HepG2 (cell line): ENCODE measurements at regions not wholly inside any gene's neighbourhood (a gene's known extent, or its start where the extent isn't known, plus 50 kb on each side); places are given as distances from the start of the nearest gene placed in this dataset.

Experiments used
- ATAC-seq: fragments of 200-7000 bp; cut with Tn5 transposase; 3 replicates; pipeline ENCODE4 v1.9.1; 2020; ENCODE audit warnings: mild to moderate bottlenecking, moderate library complexity
- BruUV-seq: library from RNA; stranded (reverse); fragments of 400-500 nt; replicated peaks from 2 replicates; lab custom pipeline; 2021; lab: Mats Ljungman, UMichigan
- CTCF ChIA-PET: fragments of 300-600 bp; formaldehyde crosslinking; extraction: SDS; loops from one replicate; lab custom pipeline; 2021; ENCODE audit warnings: low total read pairs, inconsistent platforms, low intra/inter-chr PET ratio; lab: Yijun Ruan, JAX
- POLR2A ChIA-PET: fragments of 350-600 bp; sonication (Branson Sonifier 250); formaldehyde crosslinking; loops from one replicate; lab custom pipeline; 2020; ENCODE audit warnings: antibody characterized with exemption, inconsistent platforms; lab: Yijun Ruan, JAX
- DNase-seq: peaks from one replicate; pipeline ENCODE4 v3.0.0-alpha.2; 2015; ENCODE audit warnings: low spot score
- FAIRE-seq: peaks from 3 replicates; lab custom pipeline; 2011; peaks lifted over from hg19 to GRCh38; lab: Jason Lieb, UNC
- H2AFZ ChIP-seq: one replicate; pipeline ENCODE4 v1.6.1; 2011; ENCODE audit warnings: low read length, inconsistent platforms
- H3K27ac ChIP-seq: fragments of 300-600 bp; 3 replicates; pipeline ENCODE4 v1.8.0; 2011; ENCODE audit warnings: mixed run types, mild to moderate bottlenecking, mixed read lengths, low read length, inconsistent platforms; ENCODE audit not compliant: insufficient read depth; ENCODE audit errors: extremely low read length
- H3K27me3 ChIP-seq, 2 experiments: fragments of 200-600 bp in 1 of 2; 2 replicates in 1 of 2; 3 replicates in 1 of 2; pipeline versions ENCODE4 v1.6.0 to v1.8.0; 2011; ENCODE audit warnings: low read length in 2 of 2, mild to moderate bottlenecking in 2 of 2, moderate library complexity in 2 of 2, inconsistent platforms in 1 of 2; ENCODE audit not compliant: insufficient read depth in 2 of 2, control insufficient read depth in 1 of 2
- H3K36me3 ChIP-seq, 2 experiments: fragments of 200-600 bp in 1 of 2; replicated peaks in 1 of 2; 2 replicates in 1 of 2; 3 replicates in 1 of 2; pipeline versions ENCODE4 v1.5.1 to v1.8.0; 2011; ENCODE audit warnings: low read length in 2 of 2, inconsistent platforms in 1 of 2; ENCODE audit not compliant: insufficient read depth in 2 of 2, control insufficient read depth in 1 of 2
- H3K4me1 ChIP-seq: 2 replicates; pipeline ENCODE4 v1.5.1; 2012; ENCODE audit warnings: low read length, inconsistent platforms; ENCODE audit not compliant: insufficient read depth
- H3K4me2 ChIP-seq: 2 replicates; pipeline ENCODE4 v1.6.0; 2011; ENCODE audit warnings: low read depth, low read length, inconsistent platforms
- H3K4me3 ChIP-seq, 3 experiments: fragments of 200-600 bp in 1 of 3; sonication (generic), shearing (Covaris generic) in 1 of 3; replicated peaks in 1 of 3; 2 replicates each; pipeline ENCODE4 v1.5.1; 2011 to 2016; ENCODE audit warnings: low read length in 3 of 3, inconsistent platforms in 2 of 3, low read depth in 2 of 3, mild to moderate bottlenecking in 2 of 3, control low read depth in 1 of 3, mixed read lengths in 1 of 3; ENCODE audit not compliant: insufficient read depth in 1 of 3
- H3K79me2 ChIP-seq: one replicate; pipeline ENCODE4 v1.6.1; 2011; ENCODE audit warnings: low read length, inconsistent platforms; ENCODE audit not compliant: insufficient read depth
- H3K9ac ChIP-seq: 2 replicates; pipeline ENCODE4 v1.6.0; 2011; ENCODE audit warnings: mild to moderate bottlenecking, low read depth, low read length, inconsistent platforms; ENCODE audit not compliant: insufficient read depth
- H3K9me3 ChIP-seq: 2 replicates; pipeline ENCODE4 v1.5.1; 2012; ENCODE audit warnings: mild to moderate bottlenecking, low read length
- H4K20me1 ChIP-seq: 2 replicates; pipeline ENCODE4 v1.6.0; 2011; ENCODE audit warnings: inconsistent platforms, mild to moderate bottlenecking, low read length, moderate library complexity; ENCODE audit not compliant: insufficient read depth
- ATAD3A ChIP-seq: sonication (generic); formaldehyde crosslinking; IDR thresholded peaks from 2 replicates; pipeline ENCODE4 v1.4.0; 2020; ENCODE audit warnings: missing genetic modification reagents
- KDM6A ChIP-seq: IDR thresholded peaks from 2 replicates; pipeline ENCODE4 v1.6.1; 2016; ENCODE audit warnings: low read depth
- MAZ ChIP-seq, 2 experiments: sonication (generic) in 1 of 2; formaldehyde crosslinking in 1 of 2; IDR thresholded peaks; 2 replicates each; pipeline versions ENCODE4 v1.5.0 to v1.6.1; 2012 to 2020; ENCODE audit warnings: low read depth in 2 of 2, mild to moderate bottlenecking in 2 of 2, borderline replicate concordance in 1 of 2, improper control_type of control experiment in 1 of 2, low read length in 1 of 2, missing genetic modification reagents in 1 of 2, moderate library complexity in 1 of 2
- ZNF121 ChIP-seq: sonication (generic); formaldehyde crosslinking; IDR thresholded peaks from 2 replicates; pipeline ENCODE4 v1.5.0; 2020; ENCODE audit warnings: mild to moderate bottlenecking, missing genetic modification reagents
- ZNF18 ChIP-seq: sonication (generic); formaldehyde crosslinking; IDR thresholded peaks from 2 replicates; pipeline ENCODE4 v1.8.0; 2022; ENCODE audit warnings: mild to moderate bottlenecking, missing genetic modification reagents; ENCODE audit not compliant: insufficient replicate concordance
- ZNF3 ChIP-seq: IDR thresholded peaks from 2 replicates; pipeline ENCODE4 v1.7.0; 2017; ENCODE audit warnings: inconsistent platforms
- ZNF678 ChIP-seq: sonication (generic); formaldehyde crosslinking; IDR thresholded peaks from 2 replicates; pipeline ENCODE4 v1.4.0; 2020; ENCODE audit warnings: mild to moderate bottlenecking, missing genetic modification reagents
- WGBS: methylation state at CpG from one replicate; pipeline ENCODE4 v1.1.6; 2017; ENCODE audit warnings: low lambda C conversion rate; 5-methylcytosine and 5-hydroxymethylcytosine counted together
- in situ Hi-C: cut with HindIII; loops from 2 replicates; pipeline ENCODE4 v1.10.0; 2017; ENCODE audit warnings: low pct_unique_long_range_greater_than_20kb; ENCODE audit not compliant: extremely low pct_ligation_motif_present
- intact Hi-C: fragments of 100-400 bp; cut with micrococcal nuclease; formaldehyde crosslinking; loops from one replicate; pipeline ENCODE4 v1.10.0; 2022; ENCODE audit not compliant: unreplicated experiment

DNA sequence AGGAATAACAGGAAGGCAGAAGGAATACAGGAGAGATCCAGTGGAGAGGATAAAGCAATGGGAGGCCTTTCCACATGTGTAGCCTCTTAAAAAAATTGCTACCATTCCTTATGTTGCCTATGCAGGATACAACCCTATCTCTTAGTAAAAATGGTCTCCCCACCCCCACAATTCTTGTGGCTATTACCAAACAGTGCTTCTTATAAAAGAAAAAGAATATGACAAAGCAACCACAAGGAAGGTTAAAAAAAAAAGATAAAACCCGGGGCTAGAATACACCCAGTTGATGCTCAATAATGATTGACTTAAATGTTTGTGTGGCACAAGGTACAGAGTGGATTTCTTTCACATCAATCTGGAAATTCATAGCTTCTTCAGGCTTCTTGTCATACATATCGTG, 250.9 kb downstream of the HIVEP2 start:
- POLR2A ChIA-PET: no interaction called here
- Histone ChIP-seq H3K4me1 (peaks cover 20% of the 10 kb centered on the region), H3K9ac (no peak overlapping the region), H3K27ac (no peak overlapping the region), H3K27me3 (peaks cover 2 to 23% of the 10 kb centered on the region in 2 experiments; a peak in 4 of 5 replicates), H3K4me2 (no peak overlapping the region), H3K79me2 (no peaks in the 10 kb centered on the region)
- intact Hi-C loops: loop anchor here (5.0 kb wide), 3 partner anchors 127 to 718 kb away; no protein-coding TSS in a partner anchor
- ATAC-seq: no peak
- TF ChIP-seq ZNF121 (CRISPR knock-in tag): no peak
- no peak for TF ChIP-seq ZNF678 (CRISPR knock-in tag)
- TF ChIP-seq ZNF18 (CRISPR knock-in tag): no peak
- no peak for TF ChIP-seq ZNF3 (CRISPR knock-in tag)
- no peak for TF ChIP-seq KDM6A
- no peak for TF ChIP-seq ATAD3A (CRISPR knock-in tag)
- TF ChIP-seq MAZ (IDR thresholded peaks at IDR 0.05; ENCODE audit: borderline replicate concordance, low read depth, low read length): no peak
- TF ChIP-seq MAZ (CRISPR knock-in tag; IDR thresholded peaks at IDR 0.05; ENCODE audit: low read depth): no peak
- TF ChIP-seq, all 625 proteins: peak for 0
- no TSS peak for BruUV-seq
- no peak for DNase-seq
- no peak for FAIRE-seq
- WGBS: 1% methylated on average over 2 of the region's 2 CpGs
- H4K20me1 ChIP-seq: no peaks in the 10 kb centered on the region
- no peaks in the 10 kb centered on the region for H3K9me3 ChIP-seq
- H2AFZ ChIP-seq: no peak overlapping the region
- CTCF ChIA-PET: interaction anchor here (1.7 to 4.1 kb wide), 2 partner anchors 333 to 733 kb away, joined by 16 to 41 read pairs; no protein-coding TSS in a partner anchor
- in situ Hi-C loops: loop anchor here (5.0 kb wide), 2 partner anchors 328 to 723 kb away; no protein-coding TSS in a partner anchor
- no peaks in the 10 kb centered on the region for H3K36me3 ChIP-seq
- no peak overlapping the region for H3K4me3 ChIP-seq
